ENCODE measurements at regions not wholly inside any gene's neighbourhood (a gene's known extent, or its start where the extent isn't known, plus 50 kb on each side); places are given as distances from the start of the nearest gene placed in this dataset.

DNA sequence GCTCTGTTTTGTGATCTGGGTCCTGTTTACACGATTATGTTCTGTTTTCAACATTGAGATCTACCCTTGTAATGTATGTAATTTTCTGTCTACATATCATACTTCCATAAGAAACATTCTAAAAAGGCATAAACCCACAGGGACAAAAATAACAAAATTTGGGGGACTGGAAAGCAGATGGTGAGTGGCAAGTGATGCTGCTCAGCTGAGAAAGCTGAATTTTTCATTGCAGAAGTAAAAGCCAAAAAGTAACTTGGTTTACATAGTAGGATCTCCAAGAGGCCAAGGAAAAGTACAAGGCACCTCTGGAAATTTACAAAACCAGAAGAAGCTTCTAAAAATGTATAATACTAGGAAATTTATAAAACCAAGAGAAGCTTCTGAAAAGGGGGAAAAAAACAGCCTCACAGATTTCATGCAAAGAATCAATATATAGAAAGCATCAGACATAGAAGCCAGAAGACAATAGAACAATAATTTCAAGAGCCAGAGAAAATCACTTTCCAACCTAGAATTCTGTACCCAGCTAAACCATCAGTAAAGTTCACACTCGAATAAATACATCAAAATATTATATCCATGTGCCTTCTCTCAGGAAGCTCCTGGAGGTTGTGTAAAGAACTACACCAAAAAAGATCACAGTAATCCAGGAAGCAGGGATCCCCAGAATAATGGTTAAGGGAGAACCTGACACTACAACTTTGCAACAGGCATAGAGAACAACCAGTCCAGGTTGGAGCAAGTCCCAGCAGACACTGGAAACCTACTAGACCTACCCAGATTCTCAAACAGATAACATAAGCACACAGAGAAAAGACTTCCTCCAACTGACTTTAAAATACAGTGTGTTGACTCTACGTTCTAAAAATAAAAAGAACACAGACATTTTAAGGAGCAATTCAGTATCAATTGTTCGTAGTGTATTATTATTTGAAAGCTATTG, 401.7 kb upstream of the HS6ST1 start:
- intact Hi-C loops (cut with DNase I) = no loop called here
- H3K36me3 ChIP-seq = no peaks in the 10 kb centered on the region
- TF ChIP-seq, protein P1, sequence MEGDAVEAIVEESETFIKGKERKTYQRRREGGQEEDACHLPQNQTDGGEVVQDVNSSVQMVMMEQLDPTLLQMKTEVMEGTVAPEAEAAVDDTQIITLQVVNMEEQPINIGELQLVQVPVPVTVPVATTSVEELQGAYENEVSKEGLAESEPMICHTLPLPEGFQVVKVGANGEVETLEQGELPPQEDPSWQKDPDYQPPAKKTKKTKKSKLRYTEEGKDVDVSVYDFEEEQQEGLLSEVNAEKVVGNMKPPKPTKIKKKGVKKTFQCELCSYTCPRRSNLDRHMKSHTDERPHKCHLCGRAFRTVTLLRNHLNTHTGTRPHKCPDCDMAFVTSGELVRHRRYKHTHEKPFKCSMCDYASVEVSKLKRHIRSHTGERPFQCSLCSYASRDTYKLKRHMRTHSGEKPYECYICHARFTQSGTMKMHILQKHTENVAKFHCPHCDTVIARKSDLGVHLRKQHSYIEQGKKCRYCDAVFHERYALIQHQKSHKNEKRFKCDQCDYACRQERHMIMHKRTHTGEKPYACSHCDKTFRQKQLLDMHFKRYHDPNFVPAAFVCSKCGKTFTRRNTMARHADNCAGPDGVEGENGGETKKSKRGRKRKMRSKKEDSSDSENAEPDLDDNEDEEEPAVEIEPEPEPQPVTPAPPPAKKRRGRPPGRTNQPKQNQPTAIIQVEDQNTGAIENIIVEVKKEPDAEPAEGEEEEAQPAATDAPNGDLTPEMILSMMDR (IDR thresholded peaks at IDR 0.05) = no peak
- no peak overlapping the region for H3K27ac ChIP-seq
- no peaks in the 10 kb centered on the region for H3K27me3 ChIP-seq
- no peak overlapping the region for H3K4me3 ChIP-seq
- H3K9me3 ChIP-seq = no peaks in the 10 kb centered on the region
- no peak for DNase-seq (ENCODE audit: low spot score in 2 of 2)
- H3K4me1 ChIP-seq = no peaks in the 10 kb centered on the region

DNA sequence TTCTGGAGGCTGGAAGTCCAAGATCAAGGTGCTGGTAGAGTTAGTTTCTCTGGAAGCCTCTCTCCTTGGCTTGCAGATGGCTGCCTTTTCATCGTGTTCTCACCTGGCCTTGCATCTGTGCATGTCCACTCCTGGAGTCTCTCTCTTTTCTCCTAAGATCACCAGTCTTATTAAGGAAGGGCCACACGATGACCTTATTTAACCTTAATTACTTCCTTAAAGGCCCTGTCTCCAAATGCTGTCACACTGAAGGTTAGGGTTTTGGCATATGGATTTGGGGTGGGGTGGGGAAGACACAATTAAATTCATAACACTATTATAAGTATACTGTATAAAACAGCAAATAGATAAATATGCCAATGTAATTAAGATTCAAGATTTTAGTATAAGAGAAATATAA, 402.4 kb upstream of the HS6ST1 start:
- TF ChIP-seq, protein P1 (IDR thresholded peaks at IDR 0.05) = no peak
- Histone ChIP-seq H3K4me1 (no peaks in the 10 kb centered on the region), H3K27me3 (no peaks in the 10 kb centered on the region), H3K27ac (no peak overlapping the region), H3K9me3 (no peaks in the 10 kb centered on the region), H3K4me3 (no peak overlapping the region), H3K36me3 (no peaks in the 10 kb centered on the region)
- DNase-seq (ENCODE audit: low spot score in 2 of 2) = no peak
- intact Hi-C loops (cut with DNase I) = no loop called here

DNA sequence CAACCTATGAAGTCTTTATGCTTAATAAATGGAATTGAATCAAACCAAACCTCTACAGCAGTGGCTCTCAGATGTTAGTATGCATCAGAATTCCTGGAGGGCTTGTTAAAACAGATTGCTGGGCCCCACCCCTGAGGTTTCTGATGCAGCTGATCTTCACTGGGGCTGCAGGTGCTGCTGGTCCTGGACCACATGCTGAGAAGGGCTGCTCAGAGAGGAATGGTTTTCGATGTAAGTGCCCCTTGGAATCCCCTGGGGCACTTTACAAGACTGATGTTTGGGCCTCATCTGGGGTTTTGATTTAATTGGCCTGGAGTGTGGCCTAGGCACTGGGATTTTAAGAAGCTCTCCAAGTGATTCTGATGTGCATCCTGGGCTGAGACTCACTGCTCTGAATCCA, 403.8 kb upstream of the HS6ST1 start:
- Histone ChIP-seq H3K27ac (no peak overlapping the region), H3K9me3 (no peaks in the 10 kb centered on the region), H3K36me3 (no peaks in the 10 kb centered on the region), H3K4me1 (no peaks in the 10 kb centered on the region), H3K4me3 (no peak overlapping the region), H3K27me3 (no peaks in the 10 kb centered on the region)
- intact Hi-C loops (cut with DNase I) = no loop called here
- DNase-seq (ENCODE audit: low spot score in 2 of 2) = no peak
- TF ChIP-seq, protein P1 (IDR thresholded peaks at IDR 0.05) = no peak

DNA sequence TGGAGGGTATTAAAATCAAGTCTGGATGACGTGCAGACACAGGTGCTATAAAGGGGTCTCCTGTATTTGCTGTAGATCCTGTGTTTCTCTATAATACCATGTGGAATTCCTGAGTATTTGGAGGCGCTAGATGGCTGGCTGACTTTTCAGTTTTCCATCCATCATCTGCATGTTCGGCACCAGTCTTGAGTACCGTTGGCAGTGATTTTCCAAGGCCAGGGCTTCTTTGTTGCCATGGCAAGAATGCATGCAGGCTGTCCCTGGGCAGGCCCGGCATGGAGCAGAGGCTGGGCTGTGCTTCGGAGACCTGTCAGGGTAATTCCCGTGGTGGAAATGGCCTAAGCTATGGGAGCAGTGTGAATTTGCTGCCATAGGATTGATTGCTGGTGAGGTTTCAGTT, 405.9 kb upstream of the HS6ST1 start:
- no peak for DNase-seq (ENCODE audit: low spot score in 2 of 2)
- TF ChIP-seq, protein P1 (IDR thresholded peaks at IDR 0.05) = no peak
- no peak overlapping the region for H3K4me3 ChIP-seq
- no peaks in the 10 kb centered on the region for H3K36me3 ChIP-seq
- no peaks in the 10 kb centered on the region for H3K4me1 ChIP-seq
- H3K27me3 ChIP-seq = no peaks in the 10 kb centered on the region
- H3K27ac ChIP-seq = no peak overlapping the region
- intact Hi-C loops (cut with DNase I) = no loop called here
- no peaks in the 10 kb centered on the region for H3K9me3 ChIP-seq

DNA sequence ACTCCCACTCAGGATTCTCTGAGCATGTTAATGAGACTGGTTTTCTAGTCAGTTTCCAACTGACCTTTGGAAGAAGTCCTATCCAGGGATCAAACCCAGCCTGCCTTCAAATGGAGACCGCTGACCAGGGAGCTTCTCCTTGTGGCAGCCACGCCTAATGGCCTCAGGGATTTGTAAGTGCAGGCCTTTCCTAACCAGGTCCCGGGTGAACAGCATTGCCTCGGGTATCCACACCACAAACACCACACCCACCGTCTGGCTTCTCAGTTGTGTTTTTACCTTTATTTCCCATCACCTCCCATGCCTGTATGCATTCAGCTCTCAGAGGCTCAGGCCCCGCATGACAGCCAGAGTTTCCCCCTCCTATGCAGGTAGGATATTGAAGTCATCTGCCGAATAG, 406.3 kb upstream of the HS6ST1 start:
- TF ChIP-seq, protein P1 (IDR thresholded peaks at IDR 0.05) = no peak
- no peak for DNase-seq (ENCODE audit: low spot score in 2 of 2)
- H3K36me3 ChIP-seq = no peaks in the 10 kb centered on the region

More for the DNA sequence above, 406.3 kb upstream of the HS6ST1 start:
- H3K27ac ChIP-seq = no peak overlapping the region
- no peaks in the 10 kb centered on the region for H3K9me3 ChIP-seq
- H3K4me1 ChIP-seq = no peaks in the 10 kb centered on the region
- no peaks in the 10 kb centered on the region for H3K27me3 ChIP-seq
- intact Hi-C loops (cut with DNase I) = no loop called here
- H3K4me3 ChIP-seq = no peak overlapping the region
